NCI-H2081 (cell line): ENCODE measurements at regions not wholly inside any gene's neighbourhood (a gene's known extent, or its start where the extent isn't known, plus 50 kb on each side); places are given as distances from the start of the nearest gene placed in this dataset.
"Not testable (repeated sequence)": the region's sequence is repeated elsewhere in the genome, so short reads cannot be mapped to it uniquely, and the experiment has no call there.

Experiments used
- DNase-seq, 2 experiments: peaks; one replicate each; lab custom pipeline; 2025; lab: John Stamatoyannopoulos, UW

DNA sequence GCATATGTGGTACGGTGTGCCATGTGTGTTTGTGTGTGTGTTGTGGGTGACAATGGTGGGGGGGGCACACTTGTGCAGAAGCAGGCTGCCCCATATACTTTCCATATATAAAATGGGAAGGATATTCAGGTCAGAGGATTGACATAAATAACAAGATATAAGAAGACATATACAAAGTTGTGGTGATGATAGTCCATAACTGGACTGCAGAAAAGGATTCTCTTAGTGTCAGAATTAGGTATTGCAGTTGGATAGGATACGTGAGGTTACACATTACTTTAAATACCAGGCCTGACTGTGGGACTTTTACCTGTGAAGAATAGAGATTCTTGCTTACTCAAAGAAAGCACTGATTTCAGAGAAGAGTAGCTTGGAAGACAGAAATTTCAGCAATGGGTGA is 1260.3 kb downstream of the EPHA7 start:
- no peak for DNase-seq

- DNase-seq, result no peak
These were observed 1268.8 kb downstream of the EPHA7 start for GRCh38 chr6:92150553-92150952.

- DNase-seq, result no peak
These were observed 1272.1 kb downstream of the EPHA7 start for GRCh38 chr6:92147246-92147645.

- DNase-seq, result no peak
These were observed 1279.8 kb downstream of the EPHA7 start for GRCh38 chr6:92139601-92140000.

GRCh38 chr6:92132957-92133356 is 1286.4 kb downstream of the EPHA7 start:
- no peak for DNase-seq

DNA sequence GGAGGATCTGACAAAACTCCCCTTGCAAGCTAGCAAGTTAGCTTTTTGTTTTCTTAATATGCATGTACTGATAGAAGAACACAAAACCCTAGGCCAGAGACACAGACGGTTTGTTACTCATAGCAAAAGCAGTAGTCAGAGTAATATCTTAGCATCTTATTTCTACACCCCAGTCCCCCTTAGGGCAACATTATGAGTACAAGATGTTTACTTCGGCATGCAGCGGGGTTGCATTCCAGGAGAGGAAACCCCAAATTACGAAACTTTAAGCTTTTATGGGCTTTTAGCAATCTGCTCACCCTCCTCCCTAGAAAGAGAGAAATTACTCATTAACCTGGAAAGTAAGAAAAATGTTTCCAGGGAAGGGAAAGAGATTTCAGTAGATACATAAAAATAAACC is 1286.9 kb downstream of the EPHA7 start:
- DNase-seq, result no peak

DNA sequence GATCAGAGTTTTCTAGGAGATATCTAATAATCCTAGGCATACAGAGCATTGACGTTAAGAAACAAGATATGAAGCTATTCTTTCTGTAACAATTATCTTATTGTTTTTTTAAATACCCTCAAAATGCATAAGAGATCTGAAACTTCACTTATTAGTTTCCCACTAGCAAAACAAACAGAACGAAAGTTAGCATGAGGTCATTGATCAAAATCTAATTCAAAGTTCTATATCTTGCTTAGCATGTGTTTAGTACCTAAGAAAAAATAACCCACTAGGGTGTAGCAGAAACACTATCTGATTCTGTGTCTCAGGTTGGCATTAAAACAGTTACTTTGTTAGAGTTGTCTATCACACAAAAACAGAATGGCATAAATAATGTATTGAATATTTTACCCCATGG is 1288.4 kb downstream of the EPHA7 start:
- no peak for DNase-seq

GRCh38 chr6:92126983-92127382 is 1292.4 kb downstream of the EPHA7 start:
- DNase-seq, result no peak

- DNase-seq, result no peak
These were observed 1293.3 kb downstream of the EPHA7 start for GRCh38 chr6:92126088-92126487.

DNA sequence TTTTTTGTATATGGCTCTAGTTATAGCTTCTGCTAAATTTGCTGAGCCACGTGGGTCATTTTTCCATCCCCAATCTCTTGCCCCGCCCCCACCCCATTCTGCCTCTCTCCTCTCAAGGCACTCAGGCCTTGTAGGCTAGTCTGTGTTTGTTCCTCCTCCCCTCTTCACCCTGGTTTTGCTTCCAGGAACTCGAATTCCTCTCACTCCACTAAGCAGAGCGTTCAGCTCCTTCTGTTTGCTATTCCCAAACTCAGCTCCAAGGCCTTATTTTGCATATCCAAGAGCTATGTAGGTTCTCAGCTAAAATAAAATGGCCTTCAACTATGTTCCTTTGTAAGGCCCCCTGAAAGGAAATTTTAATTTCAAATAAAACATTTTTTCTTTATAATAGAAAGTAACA is 1293.7 kb downstream of the EPHA7 start:
- DNase-seq, result no peak

- no peak for DNase-seq
These were observed 1295.1 kb downstream of the EPHA7 start for GRCh38 chr6:92124200-92124651.

- peak; percentile 28 to 43 for DNase-seq
These were observed 1296.6 kb downstream of the EPHA7 start for GRCh38 chr6:92122746-92123145.

- DNase-seq, result no peak
These were observed 1298.1 kb downstream of the EPHA7 start for GRCh38 chr6:92121228-92121627.

GRCh38 chr6:92117800-92118199 is 1301.6 kb downstream of the EPHA7 start:
- DNase-seq, result no peak

- DNase-seq, result no peak
These were observed 1304.6 kb downstream of the EPHA7 start for GRCh38 chr6:92114797-92115196.

DNA sequence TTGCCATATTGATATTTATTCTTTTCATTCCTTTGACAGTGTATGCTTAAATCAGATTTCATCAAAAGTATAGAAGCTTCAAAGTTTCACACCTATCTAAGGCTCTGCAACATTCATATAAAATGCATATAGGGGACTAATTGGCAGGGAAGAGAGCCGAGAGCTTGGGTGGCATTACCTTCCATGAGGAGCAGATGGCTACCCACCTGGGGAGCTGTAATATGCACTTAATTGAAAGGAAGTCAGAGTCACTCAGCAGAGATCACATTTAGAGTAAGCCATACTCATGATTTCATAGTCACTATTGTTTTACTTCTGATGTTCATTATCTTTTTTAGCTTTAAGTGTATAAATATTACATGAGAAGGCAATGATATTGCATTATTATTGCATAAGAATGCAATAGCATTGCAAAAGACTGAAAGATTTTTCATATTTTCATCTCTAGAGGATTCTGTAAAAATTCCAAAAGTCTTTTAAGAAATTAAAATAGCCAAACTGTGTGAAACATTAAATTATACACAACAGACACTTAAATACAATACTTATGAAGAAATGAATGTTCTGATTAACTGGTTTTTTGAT is 1305.2 kb downstream of the EPHA7 start:
- peak in 1 of 2 experiments; percentile 52 for DNase-seq

GRCh38 chr6:92111386-92111785 is 1308.0 kb downstream of the EPHA7 start:
- DNase-seq, result no peak

DNA sequence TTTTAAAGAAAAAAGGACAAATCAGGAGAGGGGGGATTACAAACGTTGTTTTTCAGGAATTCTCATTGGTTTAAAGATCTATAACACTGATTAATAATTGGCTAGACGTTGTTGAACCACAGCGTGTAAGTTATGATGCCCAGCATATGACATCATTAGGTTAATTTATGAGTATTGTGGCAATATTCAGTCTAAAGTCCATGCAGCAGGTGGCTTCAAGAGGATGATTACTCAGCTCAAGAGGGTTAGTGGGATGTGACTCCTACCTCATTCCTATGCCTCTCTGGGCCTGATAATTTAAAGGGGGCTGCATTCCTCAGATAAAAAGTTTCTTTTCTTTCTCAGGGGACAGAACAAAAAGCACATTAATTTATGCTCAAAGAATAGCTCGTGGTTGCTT is 1309.0 kb downstream of the EPHA7 start:
- DNase-seq, result peak; percentile 21 to 73

- no peak for DNase-seq
These were observed 1309.4 kb downstream of the EPHA7 start for GRCh38 chr6:92109956-92110355.

- DNase-seq, result no peak
These were observed 1310.1 kb downstream of the EPHA7 start for GRCh38 chr6:92109256-92109655.

GRCh38 chr6:92086750-92087149 is 1332.6 kb downstream of the EPHA7 start:
- DNase-seq, result no peak

DNA sequence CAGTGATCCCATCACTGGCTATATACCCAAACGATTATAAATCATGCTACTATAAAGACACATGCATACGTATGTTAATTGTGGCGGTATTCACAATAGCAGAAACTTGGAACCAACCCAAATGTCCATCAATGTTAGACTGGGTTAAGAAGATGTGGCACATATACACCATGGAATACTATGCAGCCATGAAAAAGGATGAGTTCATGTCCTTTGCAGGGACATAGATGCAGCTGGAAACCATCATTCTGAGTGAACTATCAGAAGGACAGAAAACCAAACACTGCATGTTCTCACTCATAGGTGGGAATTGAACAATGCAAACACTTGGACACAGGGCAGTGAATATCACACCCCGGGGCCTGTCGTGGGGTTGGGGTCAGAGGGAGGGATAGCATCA is 1335.4 kb downstream of the EPHA7 start:
- DNase-seq, result not testable (repeated sequence)

DNA sequence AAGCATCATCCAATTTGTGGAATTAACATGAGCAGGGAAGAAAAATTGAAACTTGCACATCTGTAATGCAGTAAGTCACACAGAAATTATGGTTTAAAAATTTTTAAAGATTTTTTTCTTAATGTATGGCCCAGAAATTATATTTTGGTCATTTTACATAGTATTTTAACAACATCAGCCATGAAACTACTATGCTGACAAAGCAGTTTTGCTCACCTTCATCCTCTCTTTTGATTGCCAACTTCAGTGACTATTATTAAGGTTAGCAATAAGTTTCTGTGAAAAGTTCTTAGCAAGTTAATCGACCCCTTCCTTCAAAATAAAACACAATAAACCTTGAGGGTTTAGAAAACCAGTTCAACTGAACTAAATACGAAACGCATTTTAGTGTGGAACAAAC is 1347.0 kb downstream of the EPHA7 start:
- DNase-seq, result no peak

DNA sequence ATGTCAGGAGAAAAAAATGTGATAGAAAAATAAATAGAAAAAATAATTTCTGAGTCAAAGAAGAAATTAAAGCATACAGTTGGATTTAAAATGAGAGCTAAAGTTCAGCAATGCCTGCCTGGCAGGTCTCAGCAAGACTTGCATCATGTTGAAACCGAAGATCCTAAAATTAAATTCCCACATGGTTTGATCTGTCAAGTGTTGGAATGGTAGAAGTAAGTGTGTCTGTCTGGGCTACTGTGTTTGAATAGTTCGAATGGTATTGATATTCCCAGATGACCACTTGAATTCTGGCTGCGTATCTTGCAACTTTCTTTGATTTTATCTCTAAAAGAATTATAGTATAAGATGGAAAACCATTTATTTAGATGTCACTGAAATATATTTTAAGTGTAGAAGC is 1349.6 kb downstream of the EPHA7 start:
- no peak for DNase-seq

DNA sequence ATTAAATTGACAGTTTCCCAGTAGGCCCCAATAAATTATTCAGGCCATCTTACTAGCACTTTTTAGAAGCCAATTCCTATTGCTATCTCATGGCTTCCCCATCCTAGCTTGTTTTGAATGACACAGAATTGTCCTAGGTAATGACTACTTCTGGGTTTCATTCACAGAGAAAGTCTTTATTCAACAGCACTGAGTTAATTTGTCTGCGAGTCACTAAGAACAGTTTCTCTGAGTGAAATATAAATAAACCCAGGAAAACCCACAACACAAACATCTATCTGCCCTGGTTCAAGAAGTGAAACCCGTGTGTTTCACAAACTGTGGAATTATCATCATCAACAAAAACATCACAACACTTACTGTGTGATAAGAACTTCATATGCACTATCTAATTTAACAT is 1366.8 kb downstream of the EPHA7 start:
- DNase-seq, result no peak
